Right lobe of liver (tissue), 6 donors: ENCODE measurements at regions not wholly inside any gene's neighbourhood (a gene's known extent, or its start where the extent isn't known, plus 50 kb on each side); places are given as distances from the start of the nearest gene placed in this dataset.

Source experiments
- ATAC-seq, 4 donors: fragments of 200-7000 bp; cut with Tn5 transposase; one replicate each; pipeline ENCODE4 v1.9.1; 2020; ENCODE audit warnings: mild to moderate bottlenecking in 4 of 4, moderate library complexity in 4 of 4
- DNase-seq, 3 donors: peaks; one replicate each; pipeline ENCODE4 v3.0.0-alpha.2; 2020
- H3K27ac ChIP-seq, 3 donors: fragments of 200-600 bp; one replicate each; pipeline ENCODE4 v1.8.0; 2022
- H3K27me3 ChIP-seq, 2 donors: fragments of 200-600 bp; one replicate each; pipeline ENCODE4 v1.8.0; 2022
- H3K36me3 ChIP-seq, 4 donors: fragments of 200-600 bp; sonication (generic) in 1 of 4; one replicate each; pipeline versions ENCODE4 v1.5.1 to v1.8.0; 2017 to 2022; ENCODE audit warnings: control low read depth in 1 of 4
- H3K4me1 ChIP-seq, 4 donors: fragments of 200-600 bp; sonication (generic) in 1 of 4; one replicate each; pipeline versions ENCODE4 v1.5.1 to v1.8.0; 2017 to 2022; ENCODE audit warnings: control low read depth in 1 of 4
- H3K4me3 ChIP-seq, 3 donors: fragments of 200-600 bp; one replicate each; pipeline ENCODE4 v1.8.0; 2022
- H3K9me3 ChIP-seq, 4 donors: fragments of 200-600 bp; sonication (generic) in 1 of 4; one replicate each; pipeline versions ENCODE4 v1.5.1 to v1.8.0; 2017 to 2022; ENCODE audit warnings: control low read depth in 1 of 4
- CTCF ChIP-seq, 4 donors: fragments of 200-600 bp in 3 of 4; fragments of 450-650 bp in 1 of 4; IDR thresholded peaks; one replicate each; pipeline versions ENCODE4 v1.5.1 to v1.8.0; 2016 to 2022; ENCODE audit warnings: antibody characterized with exemption in 4 of 4, mild to moderate bottlenecking in 2 of 4
- POLR2A ChIP-seq: fragments of 450-650 bp; IDR thresholded peaks from one replicate; pipeline ENCODE4 v1.6.1; 2017; ENCODE audit warnings: antibody characterized with exemption, mild to moderate bottlenecking
- WGBS: methylation state at CpG from one replicate; pipeline ENCODE4 v1.1.6; 2018; ENCODE audit warnings: low coverage, low lambda C conversion rate; ENCODE audit not compliant: insufficient coverage; ENCODE audit errors: missing lambda C conversion rate; 5-methylcytosine and 5-hydroxymethylcytosine counted together
- intact Hi-C, 2 donors: fragments of 100-400 bp; cut with DNase I; formaldehyde crosslinking; loops; one replicate each; pipeline versions ENCODE4 v1.11.2 to v1.14.1; 2022
- donor health status: DM: no; HTN: yes; CAD: no.
- donor health status: DM: no; HTN: no; CAD: no.
- donor health status: DM: no; HTN: no; CAD: no.
- donor health status: DM: no; HTN: yes; CAD: no.
- donor health status: DM: no; HTN: yes; CAD: no.

DNA sequence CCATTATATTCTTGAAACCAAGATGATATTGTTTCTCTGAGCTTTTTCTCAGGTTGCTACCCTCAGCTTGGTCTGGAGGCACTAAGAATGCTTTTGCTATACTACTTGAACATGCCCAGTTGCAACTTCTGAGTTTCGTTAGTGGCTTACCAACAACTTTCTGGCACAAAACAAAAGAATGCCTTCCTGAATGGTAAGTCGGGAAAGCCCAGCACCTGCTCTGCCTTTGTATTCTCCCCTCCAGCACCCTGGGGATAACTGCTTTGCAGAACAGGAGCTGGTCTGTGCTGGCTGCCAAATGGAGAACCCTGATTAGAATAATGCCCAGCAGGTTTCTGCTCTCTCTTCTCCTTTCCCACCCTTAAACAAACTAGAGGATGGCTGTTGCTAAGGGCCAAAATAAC, 149.3 kb downstream of the TGFB2 start:
- DNase-seq (no peak), ATAC-seq (no peak)
- Histone ChIP-seq H3K4me1 (no peaks in the 10 kb centered on the region), H3K9me3 (no peaks in the 10 kb centered on the region), H3K27me3 (no peaks in the 10 kb centered on the region), H3K4me3 (no peak overlapping the region), H3K36me3 (no peaks in the 10 kb centered on the region), H3K27ac (no peak overlapping the region)
- WGBS: 59% methylated on average over 2 of the region's 2 CpGs
- TF ChIP-seq CTCF (IDR thresholded peaks at IDR 0.05): no peak
- no peak for TF ChIP-seq POLR2A
- intact Hi-C loops: no loop called here

- Histone ChIP-seq H3K36me3 (no peaks in the 10 kb centered on the region), H3K9me3 (no peaks in the 10 kb centered on the region), H3K27ac (no peak overlapping the region), H3K27me3 (no peaks in the 10 kb centered on the region), H3K4me1 (no peaks in the 10 kb centered on the region), H3K4me3 (no peak overlapping the region)
- DNase-seq (no peak), ATAC-seq (no peak)
- TF ChIP-seq CTCF (IDR thresholded peaks at IDR 0.05) (no peak), POLR2A (no peak)
- intact Hi-C loops: no loop called here
- WGBS: 54% methylated on average over 3 of the region's 3 CpGs
These were observed 150.8 kb downstream of the TGFB2 start for GRCh38 chr1:218495931-218496330.

DNA sequence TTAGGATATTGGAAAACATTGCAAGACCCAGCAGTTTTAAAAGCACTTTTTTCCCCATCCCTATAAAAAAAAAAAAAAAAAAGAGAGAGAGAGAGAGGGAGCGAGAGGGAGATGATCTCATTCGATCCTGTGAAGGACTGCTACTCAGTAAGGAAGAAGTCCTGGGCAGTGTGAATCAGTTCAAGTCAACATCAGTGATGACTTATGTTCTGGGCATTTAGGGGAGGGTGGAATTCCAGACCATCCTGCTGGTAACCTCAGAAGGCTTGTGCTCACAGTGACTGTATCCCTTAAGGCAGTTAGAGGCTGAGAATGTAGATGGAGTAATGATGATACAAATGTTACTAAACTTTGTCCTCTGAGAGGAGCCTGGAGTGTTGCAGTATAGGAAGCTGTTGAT, 151.4 kb downstream of the TGFB2 start:
- no peak for DNase-seq
- H3K4me1 ChIP-seq: no peaks in the 10 kb centered on the region
- peak in 1 of 4 donors; percentile 51 for ATAC-seq
- WGBS: 65% methylated on average over 2 of the region's 2 CpGs
- intact Hi-C loops: no loop called here
- H3K9me3 ChIP-seq: no peaks in the 10 kb centered on the region
- H3K27me3 ChIP-seq: no peaks in the 10 kb centered on the region
- no peak overlapping the region for H3K27ac ChIP-seq
- no peaks in the 10 kb centered on the region for H3K36me3 ChIP-seq
- no peak overlapping the region for H3K4me3 ChIP-seq
- no peak for TF ChIP-seq CTCF (IDR thresholded peaks at IDR 0.05)
- no peak for TF ChIP-seq POLR2A

GRCh38 chr1:218498056-218498938, 153.2 kb downstream of the TGFB2 start:
- Histone ChIP-seq H3K27ac (peak overlapping the region; percentile 6 to 26 (median 11)), H3K9me3 (no peaks in the 10 kb centered on the region), H3K4me3 (no peak overlapping the region), H3K36me3 (no peaks in the 10 kb centered on the region), H3K4me1 (no peaks in the 10 kb centered on the region), H3K27me3 (no peaks in the 10 kb centered on the region)
- no peak for TF ChIP-seq POLR2A
- no peak for TF ChIP-seq CTCF (IDR thresholded peaks at IDR 0.05)
- intact Hi-C loops: no loop called here
- ATAC-seq (peak in 2 of 4 donors; percentile 30 to 33), DNase-seq (no peak)
- 66% methylated on average over 8 of the region's 8 CpGs for WGBS
